ENCODE measurements at regions not wholly inside any gene's neighbourhood (a gene's known extent, or its start where the extent isn't known, plus 50 kb on each side); places are given as distances from the start of the nearest gene placed in this dataset.

DNA sequence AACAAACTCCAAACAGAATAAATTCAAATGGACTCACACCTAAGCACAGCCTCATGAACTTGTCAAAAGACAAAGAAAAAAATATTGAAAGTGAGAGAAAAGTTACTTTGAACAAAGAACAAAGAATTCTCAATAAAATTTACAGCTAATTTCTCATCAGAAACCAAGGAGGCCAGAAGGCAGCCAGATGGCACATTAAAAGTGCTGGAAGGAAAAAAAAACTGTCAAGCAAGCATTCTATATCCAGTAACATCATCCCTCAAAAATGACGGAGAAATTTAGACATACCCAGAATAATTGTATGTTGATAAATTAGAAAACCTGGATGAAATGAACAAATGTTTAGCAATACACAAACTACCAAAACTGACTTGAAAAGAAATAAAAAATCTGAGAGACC is 129.8 kb upstream of the UQCRFS1 start:
- no peak overlapping the region for H2AFZ ChIP-seq (ENCODE audit: low read length)
- no peak overlapping the region for H3K18ac ChIP-seq (ENCODE audit: extremely low read depth, low read length)
- no peaks in the 10 kb centered on the region for H4K20me1 ChIP-seq (replicated peaks in 1 of 2; ENCODE audit: control insufficient read depth in 1 of 2, insufficient read depth in 2 of 2, low read length in 2 of 2)
- H3K14ac ChIP-seq (ENCODE audit: insufficient read length) = no peak overlapping the region
- no peak overlapping the region for H4K91ac ChIP-seq (replicated peaks; ENCODE audit: insufficient read length, low read length)
- no peaks in the 10 kb centered on the region for H3K79me1 ChIP-seq (ENCODE audit: low read depth, low read length)
- H2BK20ac ChIP-seq (ENCODE audit: low read length) = no peak overlapping the region
- H2AK5ac ChIP-seq (ENCODE audit: low read depth, low read length) = no peak overlapping the region
- no peak overlapping the region for H4K5ac ChIP-seq (ENCODE audit: insufficient read length, low read depth, low read length)
- 60% methylated on average over 1 of the region's 1 CpG; no CpG with 5 or more reads in 1 of the 2 experiments for WGBS, 2 experiments (ENCODE audit: extremely low coverage in 1 of 2, insufficient coverage in 1 of 2, insufficient read length in 1 of 2, insufficient replicate concordance in 2 of 2, low coverage in 1 of 2, low lambda C conversion rate in 2 of 2, missing lambda C conversion rate in 1 of 2)
- peaks cover 2% of the 10 kb centered on the region; the same call in 1 of the 2 replicates for H3K23me2 ChIP-seq (ENCODE audit: low read depth, low read length)
- no peak overlapping the region for H2BK12ac ChIP-seq (ENCODE audit: low read depth, low read length)
- H2BK120ac ChIP-seq (replicated peaks; ENCODE audit: low read depth, low read length) = no peak overlapping the region
- H3K56ac ChIP-seq (replicated peaks; ENCODE audit: insufficient read length, low read depth, low read length) = no peak overlapping the region
- H4K8ac ChIP-seq (ENCODE audit: extremely low read depth, insufficient read depth, low read length) = no peak overlapping the region
- H3K23ac ChIP-seq (ENCODE audit: insufficient read length) = no peak overlapping the region
- H3K27ac ChIP-seq (ENCODE audit: low read depth, low read length) = no peak overlapping the region
- H3K36me3 ChIP-seq (ENCODE audit: control insufficient read depth in 2 of 4, insufficient read depth in 4 of 4, low read length in 3 of 4) = no peaks in the 10 kb centered on the region
- H3K4me3 ChIP-seq (ENCODE audit: extremely low read depth in 1 of 4, insufficient read depth in 2 of 4, low read depth in 3 of 4, low read length in 4 of 4) = no peak overlapping the region
- ChIA-PET CTCF (ENCODE audit: partially characterized antibody) (no interaction called here), POLR2A (ENCODE audit: partially characterized antibody) (no interaction called here)
- H2BK15ac ChIP-seq (ENCODE audit: low read length) = no peak overlapping the region
- DNase-seq (ENCODE audit: low read depth in 1 of 2, low spot score in 2 of 2) (no peak), FAIRE-seq (no peak)
- H3K9ac ChIP-seq (replicated peaks in 1 of 4; ENCODE audit: extremely low read depth in 1 of 4, low read depth in 3 of 4, low read length in 3 of 4) = no peak overlapping the region
- H2BK5ac ChIP-seq (ENCODE audit: low read depth, low read length) = no peak overlapping the region
- no peak overlapping the region for H3K4me2 ChIP-seq (ENCODE audit: insufficient read depth in 1 of 2, low read depth in 2 of 2, low read length in 2 of 2)
- H3K79me2 ChIP-seq (ENCODE audit: control insufficient read depth in 1 of 2, insufficient read depth in 2 of 2, low read length in 2 of 2) = no peaks in the 10 kb centered on the region
- H3K4me1 ChIP-seq (replicated peaks in 1 of 4; ENCODE audit: control insufficient read depth in 3 of 4, insufficient read depth in 4 of 4, low read length in 3 of 4) = no peaks in the 10 kb centered on the region
- peaks cover 0 to 4% of the 10 kb centered on the region in 2 experiments; a peak in 2 of 4 replicates for H3K9me3 ChIP-seq (ENCODE audit: insufficient read depth in 2 of 2, low read depth in 1 of 2, low read length in 1 of 2)
- H3K27me3 ChIP-seq (replicated peaks in 1 of 4; ENCODE audit: control insufficient read depth in 3 of 4, extremely low read depth in 1 of 4, insufficient read depth in 3 of 4, low read length in 3 of 4) = no peaks in the 10 kb centered on the region
- H3K4ac ChIP-seq (replicated peaks; ENCODE audit: insufficient read length, low read depth, low read length) = no peak overlapping the region
- no peak for TF ChIP-seq RBBP5 (IDR thresholded peaks at IDR 0.05; ENCODE audit: borderline replicate concordance, low read depth, low read length)
- no peak for TF ChIP-seq RXRA (IDR thresholded peaks at IDR 0.05; ENCODE audit: insufficient read depth, low read depth, low read length)
- no peak for TF ChIP-seq TBP (IDR thresholded peaks at IDR 0.05; ENCODE audit: low read depth, low read length)
- TF ChIP-seq GTF2F1 (IDR thresholded peaks at IDR 0.05; ENCODE audit: borderline replicate concordance, low read depth, low read length) = no peak
- TF ChIP-seq SAP30 (IDR thresholded peaks at IDR 0.05; ENCODE audit: insufficient read depth, insufficient replicate concordance, low read length) = no peak
- TF ChIP-seq, protein P1, sequence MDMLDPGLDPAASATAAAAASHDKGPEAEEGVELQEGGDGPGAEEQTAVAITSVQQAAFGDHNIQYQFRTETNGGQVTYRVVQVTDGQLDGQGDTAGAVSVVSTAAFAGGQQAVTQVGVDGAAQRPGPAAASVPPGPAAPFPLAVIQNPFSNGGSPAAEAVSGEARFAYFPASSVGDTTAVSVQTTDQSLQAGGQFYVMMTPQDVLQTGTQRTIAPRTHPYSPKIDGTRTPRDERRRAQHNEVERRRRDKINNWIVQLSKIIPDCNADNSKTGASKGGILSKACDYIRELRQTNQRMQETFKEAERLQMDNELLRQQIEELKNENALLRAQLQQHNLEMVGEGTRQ (IDR thresholded peaks at IDR 0.05; ENCODE audit: low read length) = no peak
- no peak for TF ChIP-seq EGR1 (IDR thresholded peaks at IDR 0.05; ENCODE audit: borderline replicate concordance, low read depth, low read length)
- TF ChIP-seq ZNF274 (IDR thresholded peaks at IDR 0.05; ENCODE audit: borderline replicate concordance, extremely low read depth, low read length) = no peak
- TF ChIP-seq TCF12 (IDR thresholded peaks at IDR 0.05; ENCODE audit: low read depth, low read length) = no peak
- TF ChIP-seq POLR2A (IDR thresholded peaks at IDR 0.05; ENCODE audit: control extremely low read depth in 1 of 2, low read depth in 2 of 2, low read length in 2 of 2) = no peak
- no peak for TF ChIP-seq POU5F1 (IDR thresholded peaks at IDR 0.05; ENCODE audit: low read depth, low read length)
- TF ChIP-seq KDM1A (IDR thresholded peaks at IDR 0.05; ENCODE audit: borderline replicate concordance, low read length) = no peak
- TF ChIP-seq PHF8 (conservative IDR thresholded peaks at IDR 0.05; ENCODE audit: low read depth, low read length) = no peak
- no peak for TF ChIP-seq KDM4A (IDR thresholded peaks at IDR 0.05; ENCODE audit: low read depth, low read length, severe bottlenecking)
- no peak for TF ChIP-seq TEAD4 (IDR thresholded peaks at IDR 0.05; ENCODE audit: low read depth, low read length)
